ENCODE measurements at regions not wholly inside any gene's neighbourhood (a gene's known extent, or its start where the extent isn't known, plus 50 kb on each side); places are given as distances from the start of the nearest gene placed in this dataset.

- peak overlapping the region; percentile 67; the same call in 1 of the 2 replicates for H3K27ac ChIP-seq
- TF ChIP-seq CTCF (conservative IDR thresholded peaks at IDR 0.05) (no peak), ZFX (IDR thresholded peaks at IDR 0.05) (no peak)
These were observed 111.7 kb downstream of the GLUL start for GRCh38 chr1:182279724-182280503.

DNA sequence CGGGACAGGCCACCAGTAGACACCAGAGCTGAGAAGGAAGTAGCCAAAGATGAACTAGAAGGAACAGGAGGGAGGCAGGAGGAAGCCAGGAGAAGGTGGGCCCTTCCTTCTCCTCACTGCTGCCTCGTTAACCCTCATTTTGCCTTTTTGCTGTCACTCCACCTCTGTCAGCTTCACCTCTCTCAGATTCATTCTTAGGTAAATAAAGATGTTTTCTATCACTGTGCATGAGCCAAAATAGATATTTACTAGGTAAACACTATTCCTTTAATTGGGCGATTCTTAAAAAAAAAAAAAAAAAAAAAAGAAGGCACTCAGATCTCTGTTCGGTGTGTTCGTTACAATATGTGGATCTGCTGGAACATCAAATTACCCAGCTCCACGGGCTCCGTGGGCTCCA is 112.3 kb downstream of the GLUL start:
- H3K27ac ChIP-seq, result peak overlapping the region; percentile 67

GRCh38 chr1:182278144-182279054 is 113.2 kb downstream of the GLUL start:
- TF ChIP-seq ZFX (IDR thresholded peaks at IDR 0.05) (no peak), CTCF (conservative IDR thresholded peaks at IDR 0.05) (no peak)
- peak overlapping the region; percentile 67 for H3K27ac ChIP-seq

More for the DNA sequence above, 112.3 kb downstream of the GLUL start:
- no peak for TF ChIP-seq ZFX (IDR thresholded peaks at IDR 0.05)
- TF ChIP-seq CTCF (conservative IDR thresholded peaks at IDR 0.05), result no peak

DNA sequence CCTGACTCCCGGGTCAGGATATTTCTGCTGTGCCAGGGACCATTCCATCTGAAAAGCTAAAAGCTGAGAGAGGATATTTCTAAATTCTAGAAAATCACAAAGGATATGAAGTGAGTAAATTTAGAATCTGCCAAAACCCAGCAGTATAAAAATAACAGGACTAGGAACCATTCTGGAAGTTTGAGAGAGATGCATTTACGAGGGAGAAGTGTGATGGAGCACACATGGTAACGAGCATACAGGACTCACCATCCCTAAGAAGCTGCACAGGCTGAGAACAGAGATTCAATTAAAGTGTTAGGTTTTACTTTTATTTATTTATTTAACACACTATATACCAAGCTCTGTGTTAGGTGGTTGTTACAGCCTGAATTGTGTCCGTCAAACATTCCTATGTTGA is 116.3 kb downstream of the GLUL start:
- no peak overlapping the region for H3K27ac ChIP-seq
- no peak for TF ChIP-seq ZFX (IDR thresholded peaks at IDR 0.05)
- no peak for TF ChIP-seq CTCF (conservative IDR thresholded peaks at IDR 0.05)

GRCh38 chr1:182274618-182275017 is 117.0 kb downstream of the GLUL start:
- no peak overlapping the region for H3K27ac ChIP-seq
- TF ChIP-seq CTCF (conservative IDR thresholded peaks at IDR 0.05), result no peak
- no peak for TF ChIP-seq ZFX (IDR thresholded peaks at IDR 0.05)

DNA sequence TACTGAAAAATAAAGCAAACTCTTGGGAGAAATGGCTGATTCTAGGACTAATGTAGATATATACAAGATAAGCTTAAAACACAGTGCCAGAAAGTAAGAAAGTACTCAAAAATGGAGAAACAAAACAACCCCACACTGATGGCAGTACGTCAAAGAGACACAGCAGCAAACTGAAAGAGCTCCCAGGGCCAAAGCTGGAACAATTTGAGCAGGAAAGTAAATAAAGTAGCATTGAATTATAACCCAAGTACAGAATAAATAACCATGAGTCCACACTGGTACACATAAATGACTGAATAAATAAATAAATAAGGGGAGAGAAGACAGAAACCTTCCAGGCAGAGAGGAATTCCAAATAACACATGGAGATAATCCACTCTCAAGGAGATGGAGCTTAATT is 120.9 kb downstream of the GLUL start:
- TF ChIP-seq ZFX (IDR thresholded peaks at IDR 0.05) (no peak), CTCF (conservative IDR thresholded peaks at IDR 0.05) (no peak)
- H3K27ac ChIP-seq, result no peak overlapping the region

- TF ChIP-seq CTCF (conservative IDR thresholded peaks at IDR 0.05), result no peak
- no peak for TF ChIP-seq ZFX (IDR thresholded peaks at IDR 0.05)
These were observed 122.5 kb downstream of the GLUL start for GRCh38 chr1:182269097-182269496.

More at GRCh38 chr1:182269097-182269496, 122.5 kb downstream of the GLUL start:
- H3K27ac ChIP-seq, result no peak overlapping the region
